CD14-positive monocyte (primary cell): ENCODE measurements at regions not wholly inside any gene's neighbourhood (a gene's known extent, or its start where the extent isn't known, plus 50 kb on each side); places are given as distances from the start of the nearest gene placed in this dataset.

ENCODE experiments used
- DNase-seq, 3 donors: peaks; one replicate each; pipeline ENCODE4 v3.0.0-alpha.2; 2011 to 2022
- H2AFZ ChIP-seq: 2 replicates; pipeline ENCODE4 v1.6.0; 2012; ENCODE audit warnings: mild to moderate bottlenecking, low read depth, low read length, inconsistent platforms; ENCODE audit not compliant: insufficient read depth, poor library complexity, severe bottlenecking
- H3K27ac ChIP-seq, 2 donors: 1 replicate in 1 of 2; 2 replicates in 1 of 2; pipeline ENCODE4 v1.5.1; 2012 to 2013; ENCODE audit warnings: low read length in 2 of 2, control low read depth in 1 of 2, inconsistent platforms in 1 of 2, low read depth in 1 of 2, mild to moderate bottlenecking in 1 of 2
- H3K27me3 ChIP-seq, 2 donors: one replicate each; pipeline versions ENCODE4 v1.6.0 to v1.6.1; 2011 to 2013; ENCODE audit warnings: low read length in 2 of 2; ENCODE audit not compliant: control insufficient read depth in 2 of 2, insufficient read depth in 2 of 2
- H3K36me3 ChIP-seq, 2 donors: replicated peaks in 1 of 2; 1 replicate in 1 of 2; 2 replicates in 1 of 2; pipeline versions ENCODE4 v1.5.1 to v1.6.1; 2012 to 2013; ENCODE audit warnings: low read length in 2 of 2, control low read depth in 1 of 2, inconsistent platforms in 1 of 2, mild to moderate bottlenecking in 1 of 2; ENCODE audit not compliant: insufficient read depth in 2 of 2, control insufficient read depth in 1 of 2
- H3K4me1 ChIP-seq, 2 donors: 1 replicate in 1 of 2; 2 replicates in 1 of 2; pipeline versions ENCODE4 v1.5.1 to v1.6.1; 2012 to 2013; ENCODE audit warnings: low read length in 2 of 2, control low read depth in 1 of 2, inconsistent platforms in 1 of 2, mild to moderate bottlenecking in 1 of 2, moderate library complexity in 1 of 2; ENCODE audit not compliant: insufficient read depth in 2 of 2, control insufficient read depth in 1 of 2
- H3K4me2 ChIP-seq: replicated peaks from 2 replicates; pipeline ENCODE3; 2012; ENCODE audit warnings: low read length, moderate library complexity, mild to moderate bottlenecking; ENCODE audit not compliant: poor library complexity, severe bottlenecking; ENCODE audit errors: extremely low read depth
- H3K4me3 ChIP-seq, 3 experiments: fragments of 200-600 bp in 1 of 3; sonication (generic) in 1 of 3; replicated peaks in 1 of 3; 1 replicate in 2 of 3; 2 replicates in 1 of 3; pipeline ENCODE4 v1.5.1; 2011 to 2013; ENCODE audit warnings: low read length in 3 of 3, mild to moderate bottlenecking in 3 of 3, control low read depth in 2 of 3, low read depth in 2 of 3, inconsistent platforms in 1 of 3, moderate library complexity in 1 of 3
- H3K79me2 ChIP-seq: 2 replicates; pipeline ENCODE4 v1.6.0; 2012; ENCODE audit warnings: mild to moderate bottlenecking, control low read depth, inconsistent platforms, low read length, moderate library complexity; ENCODE audit not compliant: insufficient read depth
- H3K9ac ChIP-seq: 2 replicates; pipeline ENCODE4 v1.6.0; 2017; ENCODE audit warnings: low read length, mild to moderate bottlenecking; ENCODE audit not compliant: insufficient read depth, poor library complexity, severe bottlenecking
- H3K9me3 ChIP-seq, 2 donors: replicated peaks in 1 of 2; 1 replicate in 1 of 2; 2 replicates in 1 of 2; pipeline versions ENCODE4 v1.5.1 to v1.6.1; 2012 to 2013; ENCODE audit warnings: low read length in 2 of 2, control low read depth in 1 of 2; ENCODE audit not compliant: control insufficient read depth in 1 of 2, insufficient read depth in 1 of 2
- H4K20me1 ChIP-seq: 2 replicates; pipeline ENCODE4 v1.6.0; 2012; ENCODE audit warnings: mild to moderate bottlenecking, low read length, control low read depth, moderate library complexity; ENCODE audit not compliant: insufficient read depth
- H3K27ac Mint-ChIP-seq, 7 donors: one replicate each; pipeline ENCODE4 v1.8.0; 2020; ENCODE audit warnings: mild to moderate bottlenecking in 7 of 7, mixed read lengths in 7 of 7, moderate library complexity in 6 of 7, inconsistent platforms in 2 of 7
- H3K27me3 Mint-ChIP-seq, 3 donors: one replicate each; pipeline ENCODE4 v1.8.0; 2021 to 2022; ENCODE audit warnings: low read depth in 3 of 3, mild to moderate bottlenecking in 3 of 3, mixed read lengths in 3 of 3, moderate library complexity in 3 of 3, inconsistent platforms in 1 of 3
- H3K36me3 Mint-ChIP-seq, 2 donors: one replicate each; pipeline ENCODE4 v1.8.0; 2020; ENCODE audit warnings: mixed read lengths in 2 of 2, inconsistent platforms in 1 of 2, mild to moderate bottlenecking in 1 of 2
- H3K4me1 Mint-ChIP-seq: one replicate; pipeline ENCODE4 v1.8.0; 2020; ENCODE audit warnings: mild to moderate bottlenecking, mixed read lengths
- H3K4me3 Mint-ChIP-seq, 2 donors: one replicate each; pipeline ENCODE4 v1.8.0; 2020; ENCODE audit warnings: mild to moderate bottlenecking in 2 of 2, mixed read lengths in 2 of 2, moderate library complexity in 1 of 2
- H3K9me3 Mint-ChIP-seq, 7 donors: one replicate each; pipeline ENCODE4 v1.8.0; 2020 to 2022; ENCODE audit warnings: mixed read lengths in 7 of 7, mild to moderate bottlenecking in 6 of 7, moderate library complexity in 6 of 7, inconsistent platforms in 2 of 7
- whole genome bisulfite sequencing: methylation state at CpG from one replicate; pipeline ENCODE4 v1.1.5; 2013; ENCODE audit warnings: missing lambda C conversion rate; ENCODE audit not compliant: insufficient coverage; 5-methylcytosine and 5-hydroxymethylcytosine counted together
- intact Hi-C, 2 donors: fragments of 100-400 bp; cut with micrococcal nuclease; formaldehyde crosslinking; loops; one replicate each; pipeline versions ENCODE4 v1.15.0 to v1.15.1; 2023
- TF ChIP-seq, protein P1 (sequence below): fragments of 200-600 bp; IDR thresholded peaks from one replicate; pipeline ENCODE4 v1.8.0; 2022; ENCODE audit warnings: antibody characterized with exemption, mild to moderate bottlenecking

DNA sequence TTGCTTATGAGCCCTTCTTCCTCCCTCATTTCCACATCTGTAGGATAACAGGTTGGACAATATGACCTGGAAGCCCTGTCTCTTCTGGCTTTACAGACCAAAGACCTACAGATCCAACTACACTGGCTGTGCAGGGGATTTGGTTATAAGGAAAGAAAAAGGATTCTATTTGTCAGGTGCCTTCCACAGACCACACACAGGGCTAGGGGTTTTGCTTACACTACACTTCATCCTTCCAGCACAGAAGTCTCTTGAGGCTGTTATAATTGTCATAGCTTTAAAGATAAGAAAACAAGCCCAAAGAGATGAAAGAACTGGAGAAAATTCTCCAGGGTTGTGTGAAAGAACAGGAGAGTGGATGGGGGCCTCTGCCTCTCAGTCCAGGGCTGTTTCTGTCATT is 302.6 kb downstream of the MYCN start:
- Mint-ChIP-seq H3K4me1 (no peaks in the 10 kb centered on the region), H3K36me3 (no peaks in the 10 kb centered on the region), H3K9me3 (peaks cover 0 to 3% (median 0%) of the 10 kb centered on the region in 7 donors), H3K27me3 (peaks cover 0 to 5% (median 4%) of the 10 kb centered on the region in 3 donors), H3K27ac (no peak overlapping the region), H3K4me3 (no peak overlapping the region)
- Histone ChIP-seq H3K4me3 (no peak overlapping the region), H3K9ac (no peak overlapping the region), H3K27me3 (no peaks in the 10 kb centered on the region), H3K27ac (no peak overlapping the region), H2AFZ (no peak overlapping the region), H3K9me3 (no peaks in the 10 kb centered on the region), H3K36me3 (no peaks in the 10 kb centered on the region), H3K79me2 (no peaks in the 10 kb centered on the region), H4K20me1 (no peaks in the 10 kb centered on the region), H3K4me1 (no peaks in the 10 kb centered on the region), H3K4me2 (no peak overlapping the region)
- TF ChIP-seq, protein P1, sequence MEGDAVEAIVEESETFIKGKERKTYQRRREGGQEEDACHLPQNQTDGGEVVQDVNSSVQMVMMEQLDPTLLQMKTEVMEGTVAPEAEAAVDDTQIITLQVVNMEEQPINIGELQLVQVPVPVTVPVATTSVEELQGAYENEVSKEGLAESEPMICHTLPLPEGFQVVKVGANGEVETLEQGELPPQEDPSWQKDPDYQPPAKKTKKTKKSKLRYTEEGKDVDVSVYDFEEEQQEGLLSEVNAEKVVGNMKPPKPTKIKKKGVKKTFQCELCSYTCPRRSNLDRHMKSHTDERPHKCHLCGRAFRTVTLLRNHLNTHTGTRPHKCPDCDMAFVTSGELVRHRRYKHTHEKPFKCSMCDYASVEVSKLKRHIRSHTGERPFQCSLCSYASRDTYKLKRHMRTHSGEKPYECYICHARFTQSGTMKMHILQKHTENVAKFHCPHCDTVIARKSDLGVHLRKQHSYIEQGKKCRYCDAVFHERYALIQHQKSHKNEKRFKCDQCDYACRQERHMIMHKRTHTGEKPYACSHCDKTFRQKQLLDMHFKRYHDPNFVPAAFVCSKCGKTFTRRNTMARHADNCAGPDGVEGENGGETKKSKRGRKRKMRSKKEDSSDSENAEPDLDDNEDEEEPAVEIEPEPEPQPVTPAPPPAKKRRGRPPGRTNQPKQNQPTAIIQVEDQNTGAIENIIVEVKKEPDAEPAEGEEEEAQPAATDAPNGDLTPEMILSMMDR, result no peak
- intact Hi-C loops, result no loop called here
- no peak for DNase-seq

DNA sequence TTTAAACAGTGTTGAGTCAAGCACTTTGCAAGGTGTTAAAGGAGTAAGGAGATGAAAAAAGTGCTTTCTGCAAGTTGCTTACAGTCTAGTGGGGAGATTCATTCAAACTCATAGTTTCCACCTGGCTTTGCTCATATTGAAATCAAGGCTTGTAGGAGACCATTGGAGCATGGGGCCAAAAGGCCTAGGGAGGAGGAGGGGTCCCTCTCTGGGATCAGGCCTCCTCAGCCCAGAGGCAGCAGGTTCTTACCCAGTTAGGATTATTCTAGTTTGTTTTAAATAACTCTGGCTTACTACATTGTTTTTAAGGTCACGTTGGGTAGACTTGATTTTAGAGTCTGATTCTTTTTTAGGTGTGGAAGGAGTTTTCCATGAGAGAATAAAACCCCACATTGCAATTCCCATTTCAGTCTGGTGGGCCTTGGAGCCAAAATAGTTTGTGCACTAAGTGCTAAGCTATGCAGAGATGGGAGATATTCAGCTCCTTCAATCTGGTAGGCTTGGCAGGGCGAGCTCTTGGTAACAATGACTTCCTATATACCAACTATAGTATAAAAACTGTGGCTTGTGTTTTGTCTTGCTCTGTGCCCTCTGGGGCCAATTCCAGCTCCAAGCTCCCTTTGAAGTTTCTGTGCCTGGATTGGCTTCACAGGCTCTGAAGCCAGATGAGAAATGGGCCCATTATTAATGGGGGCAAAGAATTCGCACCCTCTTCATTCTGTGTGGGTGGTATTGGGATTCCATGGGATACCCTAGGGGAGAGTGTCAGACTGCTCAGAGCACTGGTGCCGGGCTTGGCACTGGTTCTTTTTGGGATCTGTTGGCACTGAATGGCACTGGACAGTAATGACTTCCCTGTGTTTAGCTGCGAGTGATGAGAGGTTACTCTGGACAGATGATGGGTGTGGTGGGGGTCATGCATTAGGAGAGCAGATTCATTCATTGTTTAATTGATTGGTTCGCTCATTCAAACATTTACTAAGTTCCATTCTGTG is 301.1 kb downstream of the MYCN start:
- 95% methylated on average over 3 of the region's 6 CpGs for WGBS
- DNase-seq, result no peak
- Histone ChIP-seq H3K4me2 (no peak overlapping the region), H3K4me1 (no peaks in the 10 kb centered on the region), H4K20me1 (no peaks in the 10 kb centered on the region), H3K9ac (no peak overlapping the region), H3K79me2 (no peaks in the 10 kb centered on the region), H3K4me3 (no peak overlapping the region), H3K9me3 (no peaks in the 10 kb centered on the region), H2AFZ (no peak overlapping the region), H3K27ac (no peak overlapping the region), H3K36me3 (no peaks in the 10 kb centered on the region), H3K27me3 (no peaks in the 10 kb centered on the region)
- Mint-ChIP-seq H3K27ac (no peak overlapping the region), H3K4me1 (no peaks in the 10 kb centered on the region), H3K27me3 (peaks cover 0 to 5% (median 4%) of the 10 kb centered on the region in 3 donors), H3K36me3 (no peaks in the 10 kb centered on the region), H3K9me3 (peaks cover 0 to 5% (median 0%) of the 10 kb centered on the region in 7 donors), H3K4me3 (no peak overlapping the region)
- TF ChIP-seq, protein P1, result no peak
- intact Hi-C loops, result no loop called here
